ENCODE measurements at regions not wholly inside any gene's neighbourhood (a gene's known extent, or its start where the extent isn't known, plus 50 kb on each side); places are given as distances from the start of the nearest gene placed in this dataset.
"Not testable (repeated sequence)": the region's sequence is repeated elsewhere in the genome, so short reads cannot be mapped to it uniquely, and the experiment has no call there.

DNA sequence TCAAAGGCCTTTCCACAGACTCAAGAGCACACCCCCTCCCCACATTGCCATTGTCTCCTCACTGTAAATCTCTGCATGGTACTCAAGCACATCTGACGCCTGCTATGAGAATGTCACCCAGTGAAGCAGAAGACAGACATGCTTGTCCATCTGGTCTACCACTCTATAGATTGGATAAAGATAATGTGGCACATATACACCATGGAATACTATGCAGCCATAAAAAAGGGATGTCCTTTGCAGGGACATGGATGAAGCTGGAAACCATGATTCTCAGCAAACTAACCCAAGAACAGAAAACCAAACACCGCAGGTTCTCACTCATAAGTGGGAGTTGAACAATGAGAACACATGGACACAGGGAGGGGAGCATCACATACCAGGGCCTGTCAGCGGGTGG lies 503.4 kb upstream of the RUNX1 start:
- DNase-seq: not testable (repeated sequence)

DNA sequence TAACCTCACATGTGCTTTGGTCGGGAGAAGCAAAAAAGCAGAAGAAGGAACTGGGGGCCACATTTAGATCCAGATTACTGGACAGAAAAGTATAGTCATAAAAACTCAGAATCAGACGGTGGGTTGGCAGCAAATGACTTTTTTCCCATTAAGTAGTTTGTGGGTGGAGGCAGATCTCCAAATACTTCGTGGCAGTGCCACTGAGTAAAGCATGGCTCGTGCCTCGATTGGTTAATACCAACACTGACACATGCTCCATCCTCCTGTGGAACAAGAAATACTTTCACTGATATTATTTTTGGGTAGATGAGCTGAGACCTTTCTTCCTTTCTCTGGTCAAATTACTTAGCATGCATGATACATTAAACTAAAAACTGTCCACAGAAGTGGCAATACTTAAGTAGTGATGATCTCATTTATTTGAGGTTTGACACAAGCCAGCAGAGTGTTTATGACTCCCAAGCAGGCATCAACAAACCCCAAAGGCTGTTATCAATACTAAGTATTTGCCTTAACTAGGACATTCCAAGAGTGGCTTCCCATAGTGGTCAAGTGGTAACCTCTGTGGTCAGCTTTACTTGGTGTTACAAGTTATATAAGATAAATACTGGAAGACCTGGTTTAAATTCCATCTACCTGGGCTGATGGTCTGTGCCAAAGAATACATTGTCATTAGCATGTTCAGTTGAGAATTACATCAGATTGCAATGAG lies 500.0 kb upstream of the RUNX1 start:
- DNase-seq: no peak

DNA sequence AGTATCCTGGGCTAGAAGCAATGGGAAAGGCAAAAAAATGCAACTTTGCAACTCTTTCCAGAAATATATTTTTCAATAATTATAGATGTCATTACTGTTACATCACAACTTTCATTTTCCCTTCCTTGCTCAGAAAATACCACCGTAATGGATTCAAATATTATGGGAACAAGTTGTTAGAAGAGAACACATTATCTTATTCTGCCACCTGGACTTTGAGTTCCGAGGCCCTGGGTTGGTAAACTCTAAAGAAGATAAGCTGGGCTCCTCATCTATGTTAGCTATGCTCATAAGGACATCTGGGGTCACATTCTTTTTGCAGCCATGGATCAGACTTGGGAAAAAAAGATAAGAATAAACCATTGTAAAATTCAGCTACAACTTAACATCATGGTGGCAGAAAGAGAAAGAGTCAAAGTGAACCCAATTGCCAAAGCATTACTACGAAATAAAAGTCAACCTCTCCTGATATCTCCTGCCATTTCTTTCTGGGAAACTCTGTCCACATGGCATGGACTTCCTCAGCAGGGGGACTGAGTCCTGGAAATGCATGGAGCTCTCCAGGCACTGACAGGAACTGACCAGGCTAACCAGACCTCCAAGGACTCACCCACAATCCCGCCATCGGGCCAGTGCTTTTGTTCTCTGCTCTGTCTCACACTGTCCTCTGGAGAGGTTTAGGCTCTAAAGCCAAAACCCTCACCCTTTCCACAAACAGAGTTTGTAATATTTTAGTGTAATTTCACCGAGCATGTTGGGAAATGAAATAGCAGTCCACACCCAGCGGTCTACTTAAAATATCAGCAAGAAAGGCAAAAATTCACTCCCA lies 499.1 kb upstream of the RUNX1 start:
- no peak for DNase-seq

DNA sequence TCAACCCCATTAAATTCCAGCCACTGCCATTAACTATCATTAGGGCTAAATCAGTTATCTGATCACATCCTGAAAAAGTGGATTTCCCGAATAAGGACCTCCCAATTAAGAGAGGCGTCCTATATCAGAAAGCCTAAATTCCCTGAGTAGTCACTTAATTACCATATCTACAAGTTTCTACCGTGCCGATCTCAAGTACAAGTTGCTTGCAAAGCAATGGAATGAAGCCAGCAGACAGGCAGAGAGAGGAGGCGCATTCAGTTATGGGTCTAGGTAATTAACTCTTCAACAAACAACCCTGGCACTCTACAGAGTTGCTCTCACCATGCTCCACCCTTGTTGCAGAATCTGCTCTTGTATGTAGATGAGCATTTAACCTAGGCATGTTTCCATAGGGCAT lies 494.6 kb upstream of the RUNX1 start:
- DNase-seq: no peak

DNA sequence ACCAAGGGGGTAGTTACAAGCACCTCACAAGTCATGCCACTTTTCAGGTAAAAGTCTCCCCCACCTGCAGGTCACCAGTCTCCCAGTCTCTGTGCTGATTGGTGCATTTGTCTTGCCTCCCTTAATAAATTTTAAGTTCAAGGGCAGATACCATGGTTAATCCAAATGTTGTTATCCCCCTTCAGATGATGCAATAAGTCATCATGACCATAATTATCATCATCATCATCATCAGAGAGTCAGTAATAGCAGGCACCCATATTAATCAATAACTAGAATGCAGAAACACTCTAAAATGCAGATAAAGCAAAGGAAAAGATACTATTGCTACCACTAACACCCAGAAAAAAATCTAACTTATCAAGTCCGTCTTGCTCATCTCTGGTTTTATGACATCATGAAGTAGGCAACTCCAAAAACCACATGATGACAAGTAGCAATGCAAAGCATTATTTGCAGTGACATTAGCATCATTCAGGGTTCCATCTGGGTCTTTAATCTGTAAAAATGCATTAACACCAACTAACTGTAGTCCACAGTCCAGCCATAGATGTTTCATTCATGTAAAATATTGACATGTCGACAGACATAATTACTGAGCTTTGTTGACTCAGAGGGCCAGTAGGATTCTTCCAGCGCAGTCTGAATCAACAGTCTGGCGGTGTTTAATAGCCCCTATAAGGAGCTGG lies 492.0 kb upstream of the RUNX1 start:
- DNase-seq: peak; percentile 85

DNA sequence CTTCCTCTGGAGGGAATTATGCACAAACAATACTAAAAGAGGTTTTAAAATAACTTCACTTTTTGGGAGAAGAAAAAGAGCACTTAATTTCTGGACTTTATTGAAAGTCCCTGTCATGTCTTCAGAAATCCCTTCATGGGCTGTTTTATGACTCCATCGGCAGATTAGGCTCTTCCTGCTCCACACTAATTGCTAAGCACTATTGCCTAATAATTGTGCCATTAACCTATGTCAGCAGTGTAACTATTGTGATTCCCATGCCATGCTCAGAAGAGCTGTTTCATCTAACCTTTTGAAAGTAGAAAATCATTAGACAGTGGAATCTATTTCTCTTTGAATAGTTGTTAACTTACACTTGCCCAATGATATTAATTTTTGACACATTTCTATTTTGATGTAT lies 489.3 kb upstream of the RUNX1 start:
- DNase-seq: no peak

DNA sequence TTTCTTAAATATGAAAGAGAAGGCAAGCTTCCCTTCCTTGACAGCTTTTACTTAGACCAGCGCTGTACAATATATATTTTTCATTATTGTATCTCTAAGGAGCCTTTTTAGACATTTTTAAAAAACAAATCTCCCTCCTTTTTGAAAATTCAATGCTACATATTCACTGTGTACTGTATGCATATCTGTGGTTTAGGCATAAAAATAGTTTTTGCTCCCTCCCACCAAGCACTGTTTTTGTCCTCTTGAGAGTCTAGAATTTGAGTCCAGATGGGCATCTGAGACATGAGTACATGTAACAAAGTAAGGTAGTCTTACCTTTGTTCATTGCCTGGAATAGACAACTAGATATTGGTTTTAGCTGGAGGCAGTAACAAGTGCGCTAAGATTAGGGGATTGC lies 488.5 kb upstream of the RUNX1 start:
- no peak for DNase-seq

DNA sequence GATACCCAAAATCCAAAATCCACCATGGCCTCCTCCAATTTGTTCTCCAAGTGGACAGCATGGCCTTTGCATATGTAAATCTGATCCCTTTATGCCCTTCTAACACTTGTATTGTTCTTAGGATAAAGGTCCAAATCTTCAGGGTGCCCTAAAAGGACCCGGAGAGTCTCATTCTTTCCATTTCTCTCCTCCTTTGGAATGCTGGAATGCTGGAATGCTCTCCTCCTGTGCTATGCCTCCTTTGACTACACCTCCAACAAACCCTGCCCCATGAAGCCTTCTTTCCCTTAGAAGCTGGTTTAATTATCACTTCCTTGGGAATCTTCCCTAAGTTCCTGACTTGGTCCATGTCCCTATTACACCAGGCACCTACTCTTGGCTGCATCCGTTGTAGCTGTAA lies 484.8 kb upstream of the RUNX1 start:
- DNase-seq: no peak

DNA sequence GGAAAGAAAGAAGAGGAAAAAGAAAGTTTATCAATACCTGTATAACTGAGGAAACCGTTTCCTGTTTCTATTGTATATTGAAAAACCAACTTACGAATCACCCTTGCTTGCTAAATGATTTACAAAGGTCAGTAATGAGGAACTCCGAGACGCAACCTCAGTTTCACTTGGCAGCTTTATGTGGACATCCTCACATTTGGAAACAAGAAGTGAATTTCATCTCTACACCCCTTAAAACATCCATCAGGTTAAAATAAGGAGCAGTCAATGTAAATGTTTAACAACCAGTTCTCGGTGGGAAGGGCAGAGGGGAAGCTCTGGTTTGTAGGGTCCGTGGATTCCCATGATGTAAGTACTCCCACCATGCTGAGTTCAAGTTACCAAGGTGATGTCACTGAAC lies 481.7 kb upstream of the RUNX1 start:
- DNase-seq: no peak

DNA sequence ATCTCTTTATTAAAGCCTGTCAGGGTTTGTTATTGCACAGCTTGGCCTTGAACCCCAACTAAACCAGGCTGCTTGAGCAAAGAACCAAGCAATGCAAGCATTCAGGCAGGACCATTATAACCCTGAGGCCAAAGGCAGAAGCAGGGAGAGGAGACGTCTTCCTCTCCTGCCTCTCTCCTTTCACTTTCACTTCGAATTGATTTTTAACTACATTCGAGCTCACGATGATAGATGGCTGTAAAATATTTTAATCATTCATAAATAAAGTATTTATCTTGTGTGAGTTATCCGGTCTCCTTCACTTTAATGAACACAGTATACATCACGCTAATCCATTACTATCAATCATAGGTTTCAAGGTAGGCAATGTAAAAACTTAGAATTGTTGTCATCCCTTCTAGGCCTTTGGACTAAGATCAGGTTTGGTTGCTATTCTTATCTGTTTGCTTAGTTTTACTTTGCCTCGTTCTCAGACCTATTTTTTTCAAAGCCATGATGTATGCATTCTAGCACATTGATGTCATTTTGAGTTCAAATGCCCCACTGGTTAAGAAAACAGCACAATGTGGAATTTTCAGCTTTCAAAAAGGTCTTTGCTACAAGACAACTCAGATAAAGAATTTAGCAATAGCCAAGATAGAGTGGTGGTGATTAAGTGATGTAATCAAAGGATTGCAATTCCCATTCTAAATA lies 480.2 kb upstream of the RUNX1 start:
- no peak for DNase-seq

DNA sequence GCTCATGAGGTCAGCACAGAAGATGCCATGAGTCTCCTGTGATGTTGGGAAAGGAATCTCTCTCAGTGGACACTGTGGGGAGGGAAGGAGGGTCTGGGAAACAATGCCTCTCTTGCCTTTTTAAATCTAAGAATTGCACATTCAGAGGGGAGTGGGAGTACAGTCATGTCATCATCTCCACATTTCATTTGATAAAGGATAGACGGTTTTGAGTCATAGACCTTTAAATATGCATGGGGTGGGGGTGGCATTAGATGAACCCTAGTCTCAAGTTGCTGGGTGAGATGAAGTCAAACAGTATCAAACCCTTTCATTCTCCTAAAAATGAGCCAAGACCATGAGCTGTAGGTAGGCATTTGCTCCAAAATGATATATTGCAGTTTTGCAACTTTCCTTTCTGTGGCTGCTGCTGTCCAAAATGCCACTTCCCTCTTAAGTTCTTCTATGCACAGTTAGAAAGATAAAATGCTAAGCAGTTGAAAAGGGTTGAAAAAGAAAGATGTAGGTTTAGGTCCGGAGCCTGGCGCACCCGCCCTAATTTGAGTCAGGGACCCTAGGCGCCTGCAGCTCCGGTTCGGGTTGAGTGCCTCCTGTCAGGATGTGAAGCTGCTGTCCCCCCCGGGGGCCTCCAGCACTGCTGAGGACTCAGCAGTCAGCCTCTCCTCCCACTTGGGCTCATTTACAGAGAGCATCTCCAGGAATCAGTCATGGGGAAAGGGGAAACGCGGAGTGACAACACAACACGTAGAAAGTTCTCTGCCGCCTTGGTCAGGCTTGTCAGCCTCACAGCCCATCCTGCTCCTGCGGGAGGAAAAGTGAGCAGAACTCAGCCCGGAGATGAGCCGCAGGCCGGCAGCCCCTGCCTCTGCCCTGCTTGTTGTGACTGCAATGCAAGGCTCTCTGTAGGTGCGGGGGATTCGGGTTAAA lies 479.3 kb upstream of the RUNX1 start:
- no peak for DNase-seq

DNA sequence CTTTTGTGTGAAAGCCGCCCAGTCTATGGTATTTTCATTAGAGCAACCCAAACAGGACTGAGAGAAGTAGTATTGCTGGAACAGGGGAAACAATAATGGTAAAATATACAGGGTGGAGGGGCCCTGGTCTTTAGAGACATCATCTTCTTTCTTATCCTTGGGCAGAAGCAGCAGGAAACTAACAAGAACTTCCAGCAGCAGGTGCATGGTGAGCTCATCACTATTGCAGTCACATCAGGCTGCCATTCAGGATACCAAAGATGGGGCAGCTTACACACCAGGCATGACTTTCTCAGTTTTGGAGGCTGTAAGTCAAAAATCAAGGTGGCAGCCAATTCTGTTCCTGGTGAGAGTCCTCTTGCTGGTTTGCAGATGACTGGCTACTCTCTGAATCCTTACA lies 478.3 kb upstream of the RUNX1 start:
- DNase-seq: no peak

DNA sequence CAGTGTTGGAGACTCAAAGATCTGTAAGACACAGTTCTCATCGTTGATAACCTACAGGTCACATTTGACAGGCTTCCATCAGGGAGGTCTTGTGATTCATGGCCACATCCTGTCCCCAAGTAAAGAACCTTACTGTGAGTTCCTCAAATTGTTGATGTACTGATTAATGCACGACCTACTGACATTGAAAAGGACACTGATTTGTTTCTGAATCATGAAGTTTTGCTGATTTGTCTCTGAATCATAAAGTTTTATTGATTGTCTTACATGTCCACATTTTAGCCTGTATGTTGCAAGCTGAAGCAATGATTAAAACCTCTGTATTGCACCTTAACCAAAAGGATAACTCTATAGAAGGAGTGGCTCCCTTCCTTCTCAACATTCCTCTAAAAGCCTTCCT lies 476.3 kb upstream of the RUNX1 start:
- DNase-seq: no peak

DNA sequence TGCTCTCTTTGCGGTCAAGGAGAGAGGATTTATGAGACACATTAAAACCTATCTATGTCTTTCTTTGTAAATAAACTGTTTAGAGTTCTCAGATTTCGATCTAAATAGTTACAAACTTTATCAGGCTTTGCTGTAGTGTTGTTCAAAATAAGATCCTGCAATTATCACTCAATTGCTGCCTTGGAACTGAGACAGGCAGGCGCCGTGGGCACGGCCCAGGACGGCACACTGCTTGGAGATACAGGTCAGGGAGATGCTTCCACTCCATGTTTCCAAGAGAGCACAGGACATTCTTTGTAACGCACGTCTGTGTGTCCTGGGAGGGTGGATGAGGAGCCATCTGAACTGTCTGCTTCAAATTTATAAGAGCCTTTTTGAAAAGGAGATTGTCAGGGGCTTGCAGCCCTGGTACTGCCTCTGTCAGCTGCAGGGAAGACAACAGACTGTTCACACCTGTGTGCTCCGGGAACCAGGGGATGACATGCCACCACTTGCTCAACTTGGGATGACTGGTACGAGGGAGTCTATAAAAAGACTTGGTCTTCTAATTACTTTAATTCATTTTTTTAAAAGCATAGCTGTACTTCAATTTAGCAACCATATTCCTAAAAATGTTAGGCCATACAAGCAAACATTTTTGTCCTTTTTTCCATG lies 472.9 kb upstream of the RUNX1 start:
- DNase-seq: no peak

DNA sequence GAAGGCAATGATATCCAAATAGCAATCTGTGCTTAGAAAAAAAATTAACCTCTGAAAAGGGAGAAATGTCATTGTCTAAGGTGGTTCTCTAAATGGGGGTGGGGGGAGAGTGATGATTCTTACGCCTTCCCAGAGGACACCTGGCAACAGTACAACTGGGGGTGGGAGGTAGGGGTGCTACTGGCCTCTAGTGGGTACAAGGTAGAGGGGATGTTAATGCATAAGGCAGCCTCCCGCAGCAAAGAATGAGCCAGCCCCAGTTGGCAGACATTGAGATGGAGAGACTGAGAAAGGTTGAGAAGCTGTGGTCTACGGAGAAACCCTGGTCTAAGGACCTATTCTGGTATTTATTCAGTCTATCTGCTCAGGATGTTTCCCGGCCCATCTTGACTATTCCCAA lies 472.2 kb upstream of the RUNX1 start:
- DNase-seq: no peak

DNA sequence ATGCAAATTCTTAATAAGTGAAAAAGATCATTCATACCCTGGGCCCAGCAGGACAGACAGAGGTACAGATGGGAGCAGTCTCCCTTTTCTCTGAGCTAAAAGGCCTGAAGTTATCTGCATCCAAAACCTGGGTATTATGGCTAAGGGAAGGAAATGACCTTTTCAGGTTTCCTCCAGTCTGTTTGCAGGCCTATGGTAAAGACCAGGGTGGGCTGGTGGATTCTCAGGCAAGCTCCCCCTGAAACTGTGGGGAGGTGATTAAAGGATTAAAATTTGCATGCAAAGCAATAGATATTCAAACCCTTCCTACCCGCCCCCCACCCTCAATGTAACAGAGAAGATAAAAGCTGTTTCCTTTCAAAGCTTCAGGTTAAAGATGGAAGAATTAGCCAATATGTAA lies 471.8 kb upstream of the RUNX1 start:
- no peak for DNase-seq

DNA sequence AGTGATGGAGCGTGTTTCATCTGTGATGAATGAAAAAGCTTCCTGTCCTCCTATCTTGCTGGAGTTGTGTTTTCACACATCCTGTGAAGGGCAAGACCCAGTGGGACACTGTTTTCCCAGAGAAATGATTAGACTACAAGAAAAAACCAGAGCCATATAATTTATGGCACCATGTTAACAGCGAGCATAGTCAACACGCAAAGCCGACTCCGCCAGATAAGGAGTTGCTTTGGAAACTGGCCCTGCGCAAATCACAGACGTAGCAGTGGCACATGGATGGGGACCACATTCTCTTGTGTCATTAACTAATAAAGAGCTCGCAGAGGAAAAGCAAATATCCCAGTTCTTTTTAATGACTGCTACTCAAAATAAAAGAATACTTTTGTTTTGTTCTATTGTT lies 471.2 kb upstream of the RUNX1 start:
- no peak for DNase-seq

DNA sequence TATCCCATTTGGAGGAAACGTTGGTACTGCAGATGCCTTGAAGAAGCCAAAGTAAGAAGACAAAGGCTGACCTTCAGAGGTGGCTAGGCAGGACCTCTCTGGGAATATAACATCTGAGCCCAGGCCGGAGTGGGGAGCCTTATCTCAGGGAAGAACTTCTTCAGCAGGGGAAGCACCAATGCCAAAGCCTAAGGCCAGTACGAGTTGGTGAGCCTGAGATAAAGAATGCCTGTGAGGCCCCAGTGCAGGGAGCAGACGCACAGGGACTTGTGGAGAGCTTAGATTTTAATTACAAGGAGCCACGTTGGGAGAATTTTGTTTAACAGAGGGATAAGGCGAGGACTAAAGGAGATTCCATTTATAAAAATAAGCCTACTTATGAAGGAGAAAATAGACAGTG lies 468.8 kb upstream of the RUNX1 start:
- DNase-seq: no peak

DNA sequence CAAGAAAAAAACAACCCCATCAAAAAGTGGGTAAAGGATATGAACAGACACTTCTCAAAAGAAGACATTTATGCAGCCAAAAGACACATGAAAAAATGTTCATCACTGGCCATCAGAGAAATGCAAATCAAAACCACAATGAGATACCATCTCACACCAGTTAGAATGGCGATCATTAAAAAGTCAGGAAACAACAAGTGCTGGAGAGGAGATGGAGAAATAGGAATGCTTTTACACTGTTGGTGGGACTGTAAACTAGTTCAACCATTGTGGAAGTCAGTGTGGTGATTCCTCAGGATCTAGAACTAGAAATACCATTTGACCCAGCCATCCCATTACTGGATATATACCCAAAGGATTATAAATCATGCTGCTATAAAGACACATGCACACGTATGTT lies 467.2 kb upstream of the RUNX1 start:
- DNase-seq: not testable (repeated sequence)

DNA sequence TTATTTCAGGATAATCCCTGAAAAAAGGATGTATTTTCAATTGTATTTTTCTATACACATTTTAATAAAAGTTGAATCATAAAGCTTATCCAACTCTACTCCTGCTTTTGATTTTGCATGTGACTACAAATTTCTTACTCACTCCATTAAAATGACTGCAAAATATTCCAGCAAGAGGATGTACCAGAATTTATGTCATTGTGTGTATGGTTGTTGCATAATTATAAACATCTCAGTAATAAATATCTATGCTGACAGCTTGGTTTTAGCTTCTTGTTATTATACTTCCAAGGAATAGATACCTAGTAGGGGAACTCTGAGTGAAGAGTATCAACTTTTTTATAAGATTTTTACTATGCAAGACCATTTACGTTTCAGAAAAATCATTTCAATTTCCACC lies 463.2 kb upstream of the RUNX1 start:
- DNase-seq: no peak

DNA sequence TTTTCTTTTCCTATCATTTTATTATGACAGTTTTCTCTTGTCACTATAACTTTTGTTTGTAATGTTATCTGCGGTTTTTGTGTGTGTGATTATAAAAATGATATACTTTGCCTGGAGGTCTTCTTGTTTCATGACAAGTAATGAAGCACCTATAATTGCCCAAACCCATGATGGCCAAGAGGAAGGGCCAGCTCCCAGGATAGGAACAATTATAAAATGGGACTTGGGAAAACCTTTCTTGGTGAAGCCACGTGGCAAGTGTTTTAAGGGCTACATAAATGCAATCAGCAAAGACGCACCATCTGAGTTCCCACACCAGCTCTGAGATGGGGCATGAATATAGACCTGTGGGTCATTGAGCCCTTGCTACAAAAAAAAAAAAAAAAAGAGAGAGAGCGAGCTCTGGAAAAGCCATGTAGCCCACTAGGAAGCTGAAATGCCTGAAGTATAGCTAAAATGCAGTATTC lies 462.6 kb upstream of the RUNX1 start:
- no peak for DNase-seq
